ENCODE measurements at regions not wholly inside any gene's neighbourhood (a gene's known extent, or its start where the extent isn't known, plus 50 kb on each side); places are given as distances from the start of the nearest gene placed in this dataset.

GRCh38 chr1:110265186-110265585 is 55.1 kb downstream of the KCNC4 start:
- no peak overlapping the region for H2AK5ac ChIP-seq (ENCODE audit: low read depth, low read length)
- no peak overlapping the region for H3K56ac ChIP-seq (replicated peaks; ENCODE audit: insufficient read length, low read depth, low read length)
- no peaks in the 10 kb centered on the region; a peak in 1 of 7 replicates for H3K27me3 ChIP-seq (replicated peaks in 1 of 4; ENCODE audit: control insufficient read depth in 3 of 4, extremely low read depth in 1 of 4, insufficient read depth in 3 of 4, low read length in 3 of 4)
- 92% methylated on average over 2 of the region's 2 CpGs; no CpG with 5 or more reads in 1 of the 2 experiments for WGBS, 2 experiments (ENCODE audit: extremely low coverage in 1 of 2, insufficient coverage in 1 of 2, insufficient read length in 1 of 2, insufficient replicate concordance in 2 of 2, low coverage in 1 of 2, low lambda C conversion rate in 2 of 2, missing lambda C conversion rate in 1 of 2)
- no peak overlapping the region for H2AFZ ChIP-seq (ENCODE audit: low read length)
- no peak overlapping the region for H3K4me2 ChIP-seq (ENCODE audit: insufficient read depth in 1 of 2, low read depth in 2 of 2, low read length in 2 of 2)
- H2BK120ac ChIP-seq (replicated peaks; ENCODE audit: low read depth, low read length): no peak overlapping the region
- no peak overlapping the region for H3K4me3 ChIP-seq (ENCODE audit: extremely low read depth in 1 of 4, insufficient read depth in 2 of 4, low read depth in 3 of 4, low read length in 4 of 4)
- no peak overlapping the region for H3K27ac ChIP-seq (ENCODE audit: low read depth, low read length)
- H4K20me1 ChIP-seq (replicated peaks in 1 of 2; ENCODE audit: control insufficient read depth in 1 of 2, insufficient read depth in 2 of 2, low read length in 2 of 2): no peaks in the 10 kb centered on the region
- no peak overlapping the region for H3K14ac ChIP-seq (ENCODE audit: insufficient read length)
- H2BK15ac ChIP-seq (ENCODE audit: low read length): no peak overlapping the region
- no peaks in the 10 kb centered on the region for H3K36me3 ChIP-seq (ENCODE audit: control insufficient read depth in 2 of 4, insufficient read depth in 4 of 4, low read length in 3 of 4)
- no peak overlapping the region for H4K8ac ChIP-seq (ENCODE audit: extremely low read depth, insufficient read depth, low read length)
- H3K4ac ChIP-seq (replicated peaks; ENCODE audit: insufficient read length, low read depth, low read length): no peak overlapping the region
- no peak overlapping the region for H3K18ac ChIP-seq (ENCODE audit: extremely low read depth, low read length)
- no peak for DNase-seq (ENCODE audit: low read depth in 1 of 2, low spot score in 2 of 2)
- no peaks in the 10 kb centered on the region for H3K79me2 ChIP-seq (ENCODE audit: control insufficient read depth in 1 of 2, insufficient read depth in 2 of 2, low read length in 2 of 2)
- H3K9ac ChIP-seq (replicated peaks in 1 of 4; ENCODE audit: extremely low read depth in 1 of 4, low read depth in 3 of 4, low read length in 3 of 4): no peak overlapping the region
- TF ChIP-seq SP2 (IDR thresholded peaks at IDR 0.05; ENCODE audit: low read length) (no peak), FOSL1 (IDR thresholded peaks at IDR 0.05; ENCODE audit: insufficient read depth, low read depth, low read length) (no peak), PHF8 (conservative IDR thresholded peaks at IDR 0.05; ENCODE audit: low read depth, low read length) (no peak), USF2 (IDR thresholded peaks at IDR 0.05; ENCODE audit: low read length) (no peak), TEAD4 (IDR thresholded peaks at IDR 0.05; ENCODE audit: low read depth, low read length) (no peak), CREB1 (IDR thresholded peaks at IDR 0.05) (no peak), MAFK (IDR thresholded peaks at IDR 0.05; ENCODE audit: low read depth, low read length) (no peak), CBX5 (IDR thresholded peaks at IDR 0.05; ENCODE audit: low read depth, low read length) (no peak), GABPA (IDR thresholded peaks at IDR 0.05; ENCODE audit: borderline replicate concordance, insufficient read depth, low read length) (no peak), POU5F1 (IDR thresholded peaks at IDR 0.05; ENCODE audit: low read depth, low read length) (no peak), CHD2 (IDR thresholded peaks at IDR 0.05; ENCODE audit: low read length) (no peak), NANOG (IDR thresholded peaks at IDR 0.05; ENCODE audit: insufficient read depth, low read depth, low read length, poor library complexity, severe bottlenecking) (no peak), RXRA (IDR thresholded peaks at IDR 0.05; ENCODE audit: insufficient read depth, low read depth, low read length) (no peak)
- POLR2A ChIA-PET (ENCODE audit: partially characterized antibody): no interaction called here
- no peak overlapping the region for H4K91ac ChIP-seq (replicated peaks; ENCODE audit: insufficient read length, low read length)
- no peak overlapping the region for H4K5ac ChIP-seq (ENCODE audit: insufficient read length, low read depth, low read length)
- no peaks in the 10 kb centered on the region for H3K9me3 ChIP-seq (ENCODE audit: insufficient read depth in 2 of 2, low read depth in 1 of 2, low read length in 1 of 2)
- no peak overlapping the region for H2BK5ac ChIP-seq (ENCODE audit: low read depth, low read length)
- FAIRE-seq: no peak
- H3K4me1 ChIP-seq (replicated peaks in 1 of 4; ENCODE audit: control insufficient read depth in 3 of 4, insufficient read depth in 4 of 4, low read length in 3 of 4): peaks cover 0 to 2% (median 0%) of the 10 kb centered on the region in 4 experiments; a peak in 1 of 7 replicates
- no peak overlapping the region for H3K23ac ChIP-seq (ENCODE audit: insufficient read length)
- no peaks in the 10 kb centered on the region; the same call in 1 of the 2 replicates for H3K23me2 ChIP-seq (ENCODE audit: low read depth, low read length)
- no peak overlapping the region for H2BK20ac ChIP-seq (ENCODE audit: low read length)
- CTCF ChIA-PET (ENCODE audit: partially characterized antibody): interaction anchor here (2.2 kb wide), 2 partner anchors 47 to 57 kb away, joined by 6 to 12 read pairs; no protein-coding TSS in a partner anchor
- H2BK12ac ChIP-seq (ENCODE audit: low read depth, low read length): no peak overlapping the region
- H3K79me1 ChIP-seq (ENCODE audit: low read depth, low read length): no peaks in the 10 kb centered on the region

All from H1 (cell line).